ENCODE measurements at regions not wholly inside any gene's neighbourhood (a gene's known extent, or its start where the extent isn't known, plus 50 kb on each side); places are given as distances from the start of the nearest gene placed in this dataset.
A peak's percentile ranks its signal among the peaks of the same experiment; 100 is the strongest.
"Not testable (repeated sequence)": the region's sequence is repeated elsewhere in the genome, so short reads cannot be mapped to it uniquely, and the experiment has no call there.

DNA sequence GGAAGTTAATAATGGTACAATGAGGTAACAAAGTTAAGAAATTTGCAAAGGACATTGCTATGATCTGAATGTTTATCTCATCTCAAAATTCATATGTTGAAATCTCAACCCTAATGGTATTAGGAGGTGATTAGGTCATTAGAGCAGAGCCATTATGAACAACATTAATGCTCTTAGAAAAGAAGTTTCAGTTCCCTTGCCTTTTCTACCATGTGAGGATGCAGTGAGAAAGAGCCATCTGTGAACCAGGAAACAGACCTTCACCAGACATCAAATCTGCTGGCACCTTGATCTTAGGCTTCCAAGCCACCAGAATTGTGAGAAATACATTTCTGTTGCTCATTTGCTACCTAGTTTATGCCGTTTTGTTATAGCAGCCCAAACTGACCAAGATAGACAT is 757.6 kb downstream of the NR4A2 start:
- no peak for DNase-seq (ENCODE audit: low read depth)
- H3K4me3 ChIP-seq (ENCODE audit: low read depth, low read length): no peak overlapping the region
- no peak for TF ChIP-seq CTCF (IDR thresholded peaks at IDR 0.05; ENCODE audit: low read depth, low read length, missing control alignments)
- in situ Hi-C loops (cut with HindIII; ENCODE audit: low sequenced_read_pairs): no loop called here

- in situ Hi-C loops (cut with HindIII; ENCODE audit: low sequenced_read_pairs): no loop called here
- no peak for DNase-seq (ENCODE audit: low read depth)
- TF ChIP-seq CTCF (IDR thresholded peaks at IDR 0.05; ENCODE audit: low read depth, low read length, missing control alignments): no peak
- no peak overlapping the region for H3K4me3 ChIP-seq (ENCODE audit: low read depth, low read length)
These were observed 785.0 kb downstream of the NR4A2 start for GRCh38 chr2:155547571-155547970.

DNA sequence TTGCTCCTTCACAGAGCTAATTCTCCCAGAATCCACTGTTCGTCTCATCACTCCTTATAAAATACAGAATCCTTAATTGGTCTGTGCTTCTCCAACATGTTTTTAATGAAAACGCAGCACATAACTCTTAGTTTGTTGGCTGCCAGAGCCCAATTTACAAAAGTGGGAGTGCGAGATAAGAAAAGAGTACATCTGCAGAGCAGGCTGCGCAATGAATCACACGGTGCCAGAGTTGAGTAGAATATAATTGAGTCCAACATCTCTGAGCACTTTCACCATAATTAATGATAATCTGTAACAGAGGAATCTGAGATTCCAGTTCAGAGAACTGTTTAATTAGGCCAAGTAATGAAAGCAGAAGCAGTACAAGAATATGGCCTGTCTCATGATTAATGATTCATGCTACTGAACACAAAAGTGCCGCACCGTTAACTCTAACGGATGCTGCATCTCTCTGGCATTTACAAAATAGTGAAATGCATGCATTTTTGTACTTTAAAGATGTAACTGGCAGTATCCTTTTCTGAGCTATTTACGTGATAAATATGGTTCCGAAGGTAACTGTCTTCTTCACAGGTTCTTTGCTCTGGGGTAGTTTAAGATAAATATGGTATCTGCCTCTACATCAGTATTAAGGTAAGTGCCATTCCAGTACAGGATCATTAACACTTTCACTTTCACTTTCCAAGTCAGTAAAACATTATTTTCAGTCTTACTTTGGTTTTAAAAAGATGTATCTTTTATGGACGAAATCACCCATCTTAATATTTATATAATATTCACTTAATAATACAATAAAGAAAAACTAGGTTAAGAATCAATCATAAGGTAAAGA is 785.6 kb downstream of the NR4A2 start:
- peak overlapping the region; percentile 20 for H3K4me3 ChIP-seq (ENCODE audit: low read depth, low read length)
- no peak for TF ChIP-seq CTCF (IDR thresholded peaks at IDR 0.05; ENCODE audit: low read depth, low read length, missing control alignments)
- DNase-seq (ENCODE audit: low read depth): no peak
- in situ Hi-C loops (cut with HindIII; ENCODE audit: low sequenced_read_pairs): no loop called here

- in situ Hi-C loops (cut with HindIII; ENCODE audit: low sequenced_read_pairs); H3K4me3 ChIP-seq (ENCODE audit: low read depth, low read length); DNase-seq (ENCODE audit: low read depth): not testable (repeated sequence)
These were observed 793.5 kb downstream of the NR4A2 start for GRCh38 chr2:155539028-155539427.

GRCh38 chr2:155528034-155528433 is 804.5 kb downstream of the NR4A2 start:
- no peak for DNase-seq (ENCODE audit: low read depth)
- TF ChIP-seq CTCF (IDR thresholded peaks at IDR 0.05; ENCODE audit: low read depth, low read length, missing control alignments): no peak
- in situ Hi-C loops (cut with HindIII; ENCODE audit: low sequenced_read_pairs): no loop called here
- H3K4me3 ChIP-seq (ENCODE audit: low read depth, low read length): no peak overlapping the region

DNA sequence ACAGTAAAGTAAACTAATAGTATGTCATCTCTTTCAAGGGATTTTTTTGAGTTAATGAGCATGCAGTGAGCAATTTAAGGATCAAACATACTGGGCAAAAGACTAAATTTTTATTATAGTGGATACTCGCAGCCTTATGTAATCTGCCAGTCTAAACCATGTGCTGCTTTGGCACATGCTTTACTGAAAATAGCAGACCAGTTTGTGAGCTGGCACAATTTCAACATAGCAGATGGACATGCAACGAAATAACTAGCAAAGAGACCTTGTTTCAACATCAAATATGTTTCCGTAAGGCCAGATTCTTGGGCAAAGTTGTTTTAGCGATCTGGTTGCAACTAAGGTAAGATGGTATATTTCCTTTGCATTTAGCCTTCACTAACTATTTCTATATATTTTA is 807.3 kb downstream of the NR4A2 start:
- no peak overlapping the region for H3K4me3 ChIP-seq (ENCODE audit: low read depth, low read length)
- no peak for TF ChIP-seq CTCF (IDR thresholded peaks at IDR 0.05; ENCODE audit: low read depth, low read length, missing control alignments)
- in situ Hi-C loops (cut with HindIII; ENCODE audit: low sequenced_read_pairs): no loop called here
- no peak for DNase-seq (ENCODE audit: low read depth)

DNA sequence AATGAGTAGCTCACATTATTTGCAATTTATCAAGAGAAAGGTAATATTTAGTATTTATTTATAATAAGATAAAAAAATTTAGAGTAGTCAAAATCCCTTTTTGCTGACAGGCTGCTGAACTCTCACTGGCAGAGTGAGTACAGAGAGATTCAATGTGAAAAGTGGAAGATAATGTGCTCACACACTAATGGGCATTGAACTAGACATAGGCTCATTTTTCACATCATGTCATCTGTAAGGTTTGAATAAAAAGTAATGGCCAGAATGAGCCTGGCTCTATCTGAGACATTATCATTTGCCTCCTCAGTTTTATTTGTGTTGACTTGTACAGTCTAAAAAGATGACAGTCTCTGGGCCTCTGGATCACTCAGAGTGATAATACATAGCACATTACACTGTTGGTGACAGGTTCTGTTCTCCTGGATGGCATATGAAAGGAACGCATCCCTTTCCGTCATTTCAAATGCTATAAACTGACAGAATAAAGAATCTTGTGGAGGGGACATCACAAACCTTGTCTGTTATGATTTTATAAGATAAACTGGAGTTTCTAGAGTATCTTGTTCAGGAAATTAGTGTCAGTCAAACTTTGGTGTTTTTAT is 812.9 kb downstream of the NR4A2 start:
- no peak overlapping the region for H3K4me3 ChIP-seq (ENCODE audit: low read depth, low read length)
- in situ Hi-C loops (cut with HindIII; ENCODE audit: low sequenced_read_pairs): no loop called here
- no peak for TF ChIP-seq CTCF (IDR thresholded peaks at IDR 0.05; ENCODE audit: low read depth, low read length, missing control alignments)
- no peak for DNase-seq (ENCODE audit: low read depth)

All from astrocyte of the cerebellum (primary cell).